ENCODE measurements at regions not wholly inside any gene's neighbourhood (a gene's known extent, or its start where the extent isn't known, plus 50 kb on each side); places are given as distances from the start of the nearest gene placed in this dataset.

DNA sequence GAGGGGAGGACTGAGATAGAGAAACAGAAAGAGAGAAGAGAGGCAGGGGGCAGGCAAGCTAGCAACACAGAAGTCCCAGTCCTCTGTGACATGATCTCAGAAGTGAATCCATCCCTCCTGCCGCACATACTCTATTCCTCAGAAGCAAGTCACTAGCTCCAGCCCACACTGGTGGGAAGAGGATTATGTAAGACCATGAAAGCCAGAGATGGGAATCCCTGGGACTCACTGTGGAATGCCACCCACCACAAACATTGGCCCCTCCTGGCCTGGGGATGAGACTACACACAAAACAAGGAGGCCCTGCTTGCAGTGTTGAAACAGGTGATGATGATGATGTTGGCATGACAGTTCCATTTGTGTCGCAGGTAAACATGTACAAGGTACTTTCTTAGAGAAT is 419.9 kb downstream of the IRS2 start:
- no peaks in the 10 kb centered on the region for H3K27me3 ChIP-seq
- H3K4me3 ChIP-seq: no peak overlapping the region
- TF ChIP-seq, protein P1, sequence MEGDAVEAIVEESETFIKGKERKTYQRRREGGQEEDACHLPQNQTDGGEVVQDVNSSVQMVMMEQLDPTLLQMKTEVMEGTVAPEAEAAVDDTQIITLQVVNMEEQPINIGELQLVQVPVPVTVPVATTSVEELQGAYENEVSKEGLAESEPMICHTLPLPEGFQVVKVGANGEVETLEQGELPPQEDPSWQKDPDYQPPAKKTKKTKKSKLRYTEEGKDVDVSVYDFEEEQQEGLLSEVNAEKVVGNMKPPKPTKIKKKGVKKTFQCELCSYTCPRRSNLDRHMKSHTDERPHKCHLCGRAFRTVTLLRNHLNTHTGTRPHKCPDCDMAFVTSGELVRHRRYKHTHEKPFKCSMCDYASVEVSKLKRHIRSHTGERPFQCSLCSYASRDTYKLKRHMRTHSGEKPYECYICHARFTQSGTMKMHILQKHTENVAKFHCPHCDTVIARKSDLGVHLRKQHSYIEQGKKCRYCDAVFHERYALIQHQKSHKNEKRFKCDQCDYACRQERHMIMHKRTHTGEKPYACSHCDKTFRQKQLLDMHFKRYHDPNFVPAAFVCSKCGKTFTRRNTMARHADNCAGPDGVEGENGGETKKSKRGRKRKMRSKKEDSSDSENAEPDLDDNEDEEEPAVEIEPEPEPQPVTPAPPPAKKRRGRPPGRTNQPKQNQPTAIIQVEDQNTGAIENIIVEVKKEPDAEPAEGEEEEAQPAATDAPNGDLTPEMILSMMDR (IDR thresholded peaks at IDR 0.05): no peak
- TF ChIP-seq POLR2A (IDR thresholded peaks at IDR 0.05) (no peak), EP300 (IDR thresholded peaks at IDR 0.05) (no peak)
- no peak for DNase-seq
- H3K4me1 ChIP-seq (ENCODE audit: insufficient read depth): no peaks in the 10 kb centered on the region
- WGBS, 3 donors: 80 to 96% (median 96%) methylated on average over 2 of the region's 2 CpGs
- no peaks in the 10 kb centered on the region for H3K9me3 ChIP-seq
- no peaks in the 10 kb centered on the region for H3K36me3 ChIP-seq
- H3K27ac ChIP-seq: no peak overlapping the region
- intact Hi-C loops (cut with DNase I): no loop called here

DNA sequence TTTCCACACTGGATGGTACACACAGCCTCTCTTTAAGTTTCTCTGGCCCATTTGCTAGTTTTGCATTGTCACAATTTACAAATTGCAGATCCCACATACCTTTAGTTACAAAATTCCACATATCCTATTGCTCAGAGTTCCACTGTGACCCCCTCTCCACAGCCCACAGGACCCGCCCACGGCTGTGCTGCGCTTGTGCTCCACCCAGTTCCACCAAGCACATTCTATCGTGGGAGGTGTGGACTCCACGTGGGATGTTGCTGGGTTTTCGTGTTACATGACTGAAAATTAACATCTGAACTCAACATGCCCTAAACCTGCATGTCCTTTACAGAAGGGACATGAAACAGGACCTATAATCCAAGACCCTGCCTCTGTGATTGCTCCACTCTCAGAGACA is 423.0 kb downstream of the IRS2 start:
- TF ChIP-seq POLR2A (IDR thresholded peaks at IDR 0.05): no peak
- TF ChIP-seq, protein P1 (IDR thresholded peaks at IDR 0.05): no peak
- TF ChIP-seq EP300 (IDR thresholded peaks at IDR 0.05): no peak
- Histone ChIP-seq H3K9me3 (no peaks in the 10 kb centered on the region), H3K36me3 (no peaks in the 10 kb centered on the region), H3K27me3 (no peaks in the 10 kb centered on the region), H3K4me1 (ENCODE audit: insufficient read depth) (no peaks in the 10 kb centered on the region), H3K27ac (no peak overlapping the region), H3K4me3 (no peak overlapping the region)
- no peak for DNase-seq
- intact Hi-C loops (cut with DNase I): no loop called here
- WGBS, 3 donors: 79 to 83% (median 80%) methylated on average over 6 of the region's 6 CpGs

- TF ChIP-seq EP300 (IDR thresholded peaks at IDR 0.05) (no peak), POLR2A (IDR thresholded peaks at IDR 0.05) (no peak)
- TF ChIP-seq, protein P1 (IDR thresholded peaks at IDR 0.05): no peak
- no peaks in the 10 kb centered on the region for H3K4me1 ChIP-seq (ENCODE audit: insufficient read depth)
- 52 to 73% (median 67%) methylated on average over 2 of the region's 2 CpGs for WGBS, 3 donors
- no peaks in the 10 kb centered on the region for H3K27me3 ChIP-seq
- no peaks in the 10 kb centered on the region for H3K36me3 ChIP-seq
- intact Hi-C loops (cut with DNase I): no loop called here
- no peak for DNase-seq
- no peaks in the 10 kb centered on the region for H3K9me3 ChIP-seq
- no peak overlapping the region for H3K27ac ChIP-seq
- no peak overlapping the region for H3K4me3 ChIP-seq
Measured at GRCh38 chr13:109362616-109363015, 423.8 kb downstream of the IRS2 start.

- no peaks in the 10 kb centered on the region for H3K27me3 ChIP-seq
- 81 to 88% (median 82%) methylated on average over 11 of the region's 11 CpGs for WGBS, 3 donors
Measured at GRCh38 chr13:109361562-109362289, 424.7 kb downstream of the IRS2 start.

More at GRCh38 chr13:109361562-109362289, 424.7 kb downstream of the IRS2 start:
- Histone ChIP-seq H3K4me3 (no peak overlapping the region), H3K27ac (no peak overlapping the region), H3K36me3 (no peaks in the 10 kb centered on the region), H3K4me1 (ENCODE audit: insufficient read depth) (no peaks in the 10 kb centered on the region), H3K9me3 (no peaks in the 10 kb centered on the region)
- TF ChIP-seq POLR2A (IDR thresholded peaks at IDR 0.05) (no peak), EP300 (IDR thresholded peaks at IDR 0.05) (no peak)
- TF ChIP-seq, protein P1 (IDR thresholded peaks at IDR 0.05): no peak
- DNase-seq: no peak
- intact Hi-C loops (cut with DNase I): no loop called here
